H9 (cell line): ENCODE measurements at regions not wholly inside any gene's neighbourhood (a gene's known extent, or its start where the extent isn't known, plus 50 kb on each side); places are given as distances from the start of the nearest gene placed in this dataset.

Experiments used
- DNase-seq: peaks from one replicate; pipeline ENCODE4 v3.0.0-alpha.2; 2017
- H2AFZ ChIP-seq: one replicate; pipeline ENCODE4 v1.6.1; 2013; ENCODE audit warnings: mild to moderate bottlenecking, low read length, control low read depth, moderate library complexity
- H2AK5ac ChIP-seq: 2 replicates; pipeline ENCODE4 v1.6.1; 2013; ENCODE audit warnings: low read length, control low read depth, mixed read lengths; ENCODE audit not compliant: insufficient read length
- H2BK120ac ChIP-seq: one replicate; pipeline ENCODE4 v1.6.1; 2013; ENCODE audit warnings: low read depth, mild to moderate bottlenecking, low read length, control low read depth, inconsistent platforms; ENCODE audit not compliant: poor library complexity, severe bottlenecking
- H2BK12ac ChIP-seq: 2 replicates; pipeline ENCODE4 v1.6.1; 2013; ENCODE audit warnings: low read length, control low read depth, mixed read lengths, low read depth; ENCODE audit not compliant: insufficient read length
- H2BK15ac ChIP-seq: 2 replicates; pipeline ENCODE4 v1.6.1; 2013; ENCODE audit warnings: low read depth, low read length, control low read depth
- H2BK20ac ChIP-seq: one replicate; pipeline ENCODE4 v1.6.1; 2013; ENCODE audit warnings: low read depth, mild to moderate bottlenecking, low read length, control low read depth, inconsistent platforms; ENCODE audit not compliant: poor library complexity, severe bottlenecking
- H2BK5ac ChIP-seq: 2 replicates; pipeline ENCODE4 v1.6.1; 2013; ENCODE audit warnings: low read length, control low read depth, mixed read lengths; ENCODE audit not compliant: insufficient read length
- H3K14ac ChIP-seq: 2 replicates; pipeline ENCODE4 v1.6.1; 2013; ENCODE audit warnings: low read length, control low read depth; ENCODE audit not compliant: insufficient read depth
- H3K18ac ChIP-seq: 2 replicates; pipeline ENCODE4 v1.6.1; 2013; ENCODE audit warnings: low read depth, mild to moderate bottlenecking, mixed read lengths, low read length, control low read depth; ENCODE audit not compliant: insufficient read length
- H3K23ac ChIP-seq: 2 replicates; pipeline ENCODE4 v1.6.1; 2013; ENCODE audit warnings: low read length, control low read depth, mixed read lengths, low read depth; ENCODE audit not compliant: insufficient read length
- H3K23me2 ChIP-seq: 2 replicates; pipeline ENCODE4 v1.6.1; 2013; ENCODE audit warnings: low read depth, mild to moderate bottlenecking, mixed read lengths, low read length, control low read depth; ENCODE audit not compliant: insufficient read length, poor library complexity, severe bottlenecking
- H3K27ac ChIP-seq: 2 replicates; pipeline ENCODE4 v1.5.1; 2013; ENCODE audit warnings: low read length, control low read depth, mixed read lengths, low read depth; ENCODE audit not compliant: insufficient read length
- H3K27me3 ChIP-seq: 2 replicates; pipeline ENCODE4 v1.6.1; 2013; ENCODE audit warnings: low read length, control low read depth, inconsistent platforms; ENCODE audit not compliant: insufficient read depth
- H3K4ac ChIP-seq: 2 replicates; pipeline ENCODE4 v1.6.1; 2013; ENCODE audit warnings: low read depth, mild to moderate bottlenecking, control low read depth, inconsistent platforms, low read length, moderate library complexity
- H3K4me1 ChIP-seq: 2 replicates; pipeline ENCODE4 v1.6.1; 2013; ENCODE audit warnings: low read length, control low read depth, inconsistent platforms; ENCODE audit not compliant: insufficient read depth
- H3K4me2 ChIP-seq: 2 replicates; pipeline ENCODE4 v1.6.1; 2013; ENCODE audit warnings: low read length, control low read depth, mixed read lengths; ENCODE audit not compliant: insufficient read length, insufficient read depth
- H3K56ac ChIP-seq: 2 replicates; pipeline ENCODE4 v1.6.1; 2013; ENCODE audit warnings: low read depth, mild to moderate bottlenecking, mixed read lengths, low read length, control low read depth; ENCODE audit not compliant: insufficient read length
- H3K79me1 ChIP-seq: 2 replicates; pipeline ENCODE4 v1.6.1; 2013; ENCODE audit warnings: low read depth, mild to moderate bottlenecking, moderate library complexity, low read length, control low read depth, inconsistent platforms; ENCODE audit not compliant: insufficient read depth, poor library complexity, severe bottlenecking
- H3K79me2 ChIP-seq: 2 replicates; pipeline ENCODE4 v1.6.1; 2013; ENCODE audit warnings: low read length, control low read depth, inconsistent platforms; ENCODE audit not compliant: insufficient read depth
- H3K9ac ChIP-seq: 2 replicates; pipeline ENCODE4 v1.6.1; 2013; ENCODE audit warnings: low read length, control low read depth, mixed read lengths; ENCODE audit not compliant: insufficient read length; ENCODE audit errors: extremely low read depth
- H3K9me3 ChIP-seq: one replicate; pipeline ENCODE4 v1.6.1; 2013; ENCODE audit warnings: low read depth, low read length, inconsistent platforms; ENCODE audit not compliant: control insufficient read depth
- H3T11ph ChIP-seq: one replicate; pipeline ENCODE4 v1.6.1; 2013; ENCODE audit warnings: mild to moderate bottlenecking, low read length, control low read depth, inconsistent platforms
- H4K20me1 ChIP-seq: one replicate; pipeline ENCODE4 v1.6.1; 2013; ENCODE audit not compliant: control insufficient read depth, insufficient read length, insufficient read depth
- H4K5ac ChIP-seq: 2 replicates; pipeline ENCODE4 v1.6.1; 2013; ENCODE audit warnings: low read depth, mild to moderate bottlenecking, mixed read lengths, low read length, control low read depth; ENCODE audit not compliant: insufficient read length
- H4K8ac ChIP-seq: replicated peaks from 2 replicates; pipeline ENCODE4 v1.6.1; 2013; ENCODE audit warnings: low read length, control low read depth, mixed read lengths, low read depth; ENCODE audit not compliant: insufficient read length
- H4K91ac ChIP-seq: 2 replicates; pipeline ENCODE4 v1.6.1; 2013; ENCODE audit warnings: low read depth, mild to moderate bottlenecking, moderate library complexity, mixed read lengths, low read length, control low read depth; ENCODE audit not compliant: insufficient read length
- H3K27ac Mint-ChIP-seq, 3 experiments: 2 replicates in 2 of 3; 3 replicates in 1 of 3; pipeline ENCODE4 v1.8.0; 2020 to 2021; ENCODE audit warnings: mixed read lengths in 3 of 3, mild to moderate bottlenecking in 1 of 3, moderate library complexity in 1 of 3
- H3K27me3 Mint-ChIP-seq: 2 replicates; pipeline ENCODE4 v1.8.0; 2021; ENCODE audit warnings: low read depth, mild to moderate bottlenecking, moderate library complexity, mixed read lengths
- H3K36me3 Mint-ChIP-seq, 3 experiments: 2 replicates in 2 of 3; 3 replicates in 1 of 3; pipeline ENCODE4 v1.8.0; 2020 to 2021; ENCODE audit warnings: low read depth in 3 of 3, mixed read lengths in 3 of 3; ENCODE audit not compliant: insufficient read depth in 1 of 3
- H3K4me1 Mint-ChIP-seq, 2 experiments: 2 replicates each; pipeline ENCODE4 v1.8.0; 2020; ENCODE audit warnings: mixed read lengths in 2 of 2
- H3K4me3 Mint-ChIP-seq, 2 experiments: 2 replicates in 1 of 2; 3 replicates in 1 of 2; pipeline ENCODE4 v1.8.0; 2020 to 2021; ENCODE audit warnings: mild to moderate bottlenecking in 2 of 2, mixed read lengths in 2 of 2, moderate library complexity in 1 of 2
- H3K9me3 Mint-ChIP-seq, 2 experiments: 2 replicates in 1 of 2; 3 replicates in 1 of 2; pipeline ENCODE4 v1.8.0; 2020; ENCODE audit warnings: mild to moderate bottlenecking in 2 of 2, mixed read lengths in 2 of 2, moderate library complexity in 1 of 2
- CTCF ChIP-seq: fragments of 200-600 bp; sonication (generic); conservative IDR thresholded peaks from 3 replicates; pipeline ENCODE4 v1.8.0; 2021; ENCODE audit warnings: antibody characterized with exemption, mild to moderate bottlenecking
- WGBS: extraction: QIAGEN DNeasy Blood & Tissue Kit; methylation state at CpG from one replicate; pipeline ENCODE4 v1.1.7; 2013; ENCODE audit warnings: missing lambda C conversion rate, low lambda C conversion rate, mixed read lengths; ENCODE audit not compliant: insufficient read length; ENCODE audit errors: extremely low coverage; 5-methylcytosine and 5-hydroxymethylcytosine counted together

GRCh38 chr9:135348076-135348787 lies 131.3 kb upstream of the PPP1R26 start:
- Histone ChIP-seq H2BK5ac (no peak overlapping the region), H3T11ph (no peak overlapping the region), H2BK120ac (no peak overlapping the region), H4K5ac (no peak overlapping the region), H2BK12ac (no peak overlapping the region), H3K9me3 (no peaks in the 10 kb centered on the region), H3K23me2 (no peaks in the 10 kb centered on the region), H4K8ac (no peak overlapping the region), H2AK5ac (no peak overlapping the region), H3K56ac (no peak overlapping the region), H3K18ac (no peak overlapping the region), H2BK20ac (no peak overlapping the region), H3K9ac (no peak overlapping the region), H3K4me2 (no peak overlapping the region), H3K79me2 (no peaks in the 10 kb centered on the region), H2AFZ (no peak overlapping the region), H3K4ac (no peak overlapping the region), H3K27me3 (no peaks in the 10 kb centered on the region), H2BK15ac (no peak overlapping the region), H4K20me1 (no peaks in the 10 kb centered on the region), H3K4me1 (no peaks in the 10 kb centered on the region; the same call in 1 of the 2 replicates), H3K27ac (no peak overlapping the region), H3K23ac (no peak overlapping the region), H3K14ac (no peak overlapping the region), H4K91ac (no peak overlapping the region), H3K79me1 (no peaks in the 10 kb centered on the region)
- Mint-ChIP-seq H3K36me3 (peaks cover 0 to 4% (median 0%) of the 10 kb centered on the region in 3 experiments; a peak in 3 of 7 replicates), H3K27ac (no peak overlapping the region), H3K4me3 (no peak overlapping the region), H3K4me1 (peaks cover 12 to 25% of the 10 kb centered on the region in 2 experiments), H3K27me3 (peaks cover 2% of the 10 kb centered on the region), H3K9me3 (peaks cover 4 to 5% of the 10 kb centered on the region in 2 experiments; a peak in 2 of 5 replicates)
- no peak for TF ChIP-seq CTCF
- WGBS, result no CpG with 5 or more reads among the region's 23 CpGs
- DNase-seq, result no peak
